Stimulated activated CD4-positive, alpha-beta T cell treated with anti-CD3 and anti-CD28 coated beads, Interleukin-2, amount 100 ng/mL, for 48 hours (primary cell): ENCODE measurements at regions not wholly inside any gene's neighbourhood (a gene's known extent, or its start where the extent isn't known, plus 50 kb on each side); places are given as distances from the start of the nearest gene placed in this dataset.
"Not testable (repeated sequence)": the region's sequence is repeated elsewhere in the genome, so short reads cannot be mapped to it uniquely, and the experiment has no call there.

Experiments used
- DNase-seq, 2 donors: peaks; one replicate each; pipeline ENCODE4 v3.0.0-alpha.2; 2020

DNA sequence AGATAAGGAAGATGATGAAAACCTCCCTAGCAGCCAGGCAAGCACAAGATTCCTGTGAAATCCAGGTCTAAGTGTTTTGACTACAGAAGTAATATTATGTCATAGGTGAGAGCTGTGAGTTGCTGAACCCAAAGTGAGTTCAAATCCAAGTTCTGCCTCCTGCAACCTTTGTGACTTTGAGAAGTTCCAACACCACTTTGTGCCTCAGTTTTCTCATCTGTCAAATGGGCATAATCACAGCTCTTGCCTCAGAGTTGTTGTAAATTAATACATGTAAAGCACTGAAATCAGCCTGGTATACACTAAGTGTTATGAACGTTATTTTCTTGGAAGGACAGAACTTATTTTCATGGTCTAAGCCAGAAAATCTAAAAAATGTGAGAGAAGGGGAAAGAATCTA lies 210.3 kb upstream of the FRG2C start:
- not testable (repeated sequence) for DNase-seq

DNA sequence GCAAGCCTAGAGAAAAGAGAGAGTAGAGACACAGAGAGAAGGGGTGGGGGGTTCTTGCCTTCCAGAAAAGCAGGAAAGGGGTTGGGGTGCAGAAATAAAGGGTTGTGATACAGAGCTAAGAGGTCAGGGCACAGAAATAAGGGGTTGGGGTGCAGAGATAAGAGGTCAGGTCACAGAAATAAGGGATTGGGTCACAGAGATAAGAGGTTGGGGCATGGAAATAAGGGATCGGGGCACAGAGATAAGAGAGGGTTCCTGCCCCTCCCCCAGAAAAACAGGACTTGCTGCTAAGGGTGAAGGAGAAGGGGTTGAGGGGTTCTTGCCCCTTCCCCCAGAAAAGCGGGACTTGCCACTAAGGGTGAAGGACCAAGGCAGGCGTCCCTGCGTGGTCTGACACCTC lies 189.6 kb upstream of the FRG2C start:
- not testable (repeated sequence) for DNase-seq

DNA sequence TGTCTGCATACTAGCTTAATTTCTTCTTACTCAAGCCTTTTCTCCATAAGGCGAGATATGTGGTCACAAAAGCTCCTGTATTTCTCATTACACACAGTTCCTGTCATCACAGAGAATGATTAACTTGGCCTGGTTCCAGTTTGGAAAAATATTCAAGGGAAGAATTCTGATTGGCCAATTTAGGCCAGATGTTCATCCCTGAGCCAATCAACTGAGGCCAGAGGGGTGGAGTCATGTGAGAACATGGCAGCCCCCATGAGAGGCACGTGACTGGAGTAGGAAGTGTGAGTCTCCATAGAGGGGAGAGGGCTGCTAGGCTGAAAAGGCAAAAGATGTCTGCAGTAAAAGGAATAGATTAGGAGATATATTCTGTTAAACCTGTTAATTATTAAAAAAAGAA lies 167.5 kb upstream of the FRG2C start:
- DNase-seq: not testable (repeated sequence)

DNA sequence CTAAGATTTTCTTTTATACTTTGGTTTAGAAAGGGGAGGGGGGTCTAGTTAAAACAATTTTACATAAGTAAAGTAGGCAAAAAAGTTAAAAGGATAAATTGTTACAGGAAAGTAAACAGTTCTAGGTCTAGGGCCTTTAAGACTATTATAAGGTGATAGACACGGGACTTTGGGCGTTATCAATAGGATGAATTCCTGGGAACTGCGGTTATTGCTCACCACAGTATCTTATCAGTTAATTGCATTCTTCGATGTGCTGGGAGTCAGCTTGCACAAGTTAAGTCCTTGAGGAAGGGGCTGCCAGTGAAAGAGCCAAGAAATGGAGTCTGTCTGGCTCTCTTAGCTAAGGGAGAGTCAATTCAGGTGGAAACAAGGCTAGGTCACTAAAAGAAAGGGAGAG lies 163.8 kb upstream of the FRG2C start:
- DNase-seq: not testable (repeated sequence)

DNA sequence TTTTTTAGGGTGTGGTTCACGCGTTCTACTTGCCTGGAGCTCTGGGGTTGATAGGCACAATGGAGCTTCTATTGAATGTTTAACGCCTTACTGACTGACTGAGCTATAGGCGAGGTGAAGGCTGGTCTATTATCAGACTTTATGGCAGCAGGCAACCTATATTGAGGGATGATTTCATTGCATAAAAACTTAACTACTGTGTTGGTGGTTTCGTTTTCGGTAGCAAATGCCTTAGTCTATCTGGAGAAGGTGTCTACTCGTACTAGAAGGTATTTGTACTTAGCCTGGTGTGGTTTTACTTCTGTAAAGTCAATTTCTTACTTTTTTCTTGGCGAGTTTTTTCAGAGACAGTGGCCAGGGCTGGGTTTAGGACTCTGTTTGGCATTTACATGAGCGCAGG lies 162.0 kb upstream of the FRG2C start:
- not testable (repeated sequence) for DNase-seq

DNA sequence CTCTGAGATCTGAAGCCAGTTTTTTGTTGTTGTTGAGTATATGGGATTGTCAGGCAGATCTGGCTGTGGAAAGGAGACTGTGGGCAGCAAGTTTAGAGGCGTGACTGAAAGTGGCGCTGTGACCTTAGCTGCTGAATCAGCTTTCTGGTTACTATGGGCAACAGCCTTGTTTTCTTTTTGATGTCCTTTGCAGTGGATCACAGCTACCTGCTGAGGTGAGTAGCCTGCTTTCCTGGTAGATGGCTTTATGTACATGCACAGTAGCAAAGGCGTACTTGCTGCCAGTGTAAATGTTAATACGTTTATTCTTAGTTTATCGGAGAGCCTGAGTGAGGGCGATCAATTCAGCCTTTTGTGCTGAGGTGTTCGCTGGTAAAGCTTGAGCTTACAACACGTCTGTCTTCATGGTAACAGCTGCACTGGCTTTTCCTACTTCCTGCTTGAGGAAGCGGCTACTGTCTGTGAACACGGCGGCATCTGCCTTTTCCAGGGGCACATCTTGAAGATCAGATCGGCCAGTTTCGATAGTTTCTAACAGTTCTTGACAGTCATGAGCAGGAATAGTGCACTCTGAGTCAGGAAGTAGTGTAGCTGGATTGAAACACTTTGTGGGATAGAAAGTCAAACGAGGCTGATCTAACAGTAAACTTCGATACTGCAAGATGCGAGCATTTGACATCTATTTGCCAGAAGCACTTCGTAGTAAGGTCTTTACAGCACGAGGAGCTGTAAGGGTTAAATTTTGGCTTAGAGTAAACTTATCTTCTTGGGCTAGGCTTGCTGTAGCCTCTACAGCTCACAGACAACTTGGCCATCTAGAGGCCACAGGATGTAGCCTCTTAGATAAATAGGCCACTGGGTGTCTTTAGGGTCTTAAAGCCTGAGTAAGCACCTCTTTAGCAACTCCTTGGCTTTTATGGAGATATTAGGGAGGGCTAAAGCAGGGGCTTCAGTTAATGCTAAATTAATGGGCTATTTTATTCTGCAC lies 161.1 kb upstream of the FRG2C start:
- not testable (repeated sequence) for DNase-seq

DNA sequence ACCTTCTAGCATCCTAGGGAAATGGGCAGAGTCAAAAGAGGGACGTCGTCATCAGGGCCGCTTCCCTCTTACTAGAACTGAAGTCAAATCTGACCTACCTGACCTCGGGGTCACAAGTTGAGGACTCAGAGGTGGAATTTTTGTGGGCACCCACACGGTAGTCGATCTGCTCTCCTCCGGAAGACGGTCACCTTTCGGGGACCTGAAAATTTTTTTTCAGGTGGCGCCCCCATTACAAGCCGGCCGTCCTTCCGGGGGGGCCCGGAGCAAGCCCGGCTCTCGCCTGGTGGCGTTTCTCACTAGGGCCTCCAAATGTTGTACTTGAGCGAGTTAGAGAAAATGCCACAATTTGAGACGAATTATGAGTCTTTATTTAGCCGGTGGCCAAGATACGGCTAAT lies 157.5 kb upstream of the FRG2C start:
- no peak for DNase-seq

DNA sequence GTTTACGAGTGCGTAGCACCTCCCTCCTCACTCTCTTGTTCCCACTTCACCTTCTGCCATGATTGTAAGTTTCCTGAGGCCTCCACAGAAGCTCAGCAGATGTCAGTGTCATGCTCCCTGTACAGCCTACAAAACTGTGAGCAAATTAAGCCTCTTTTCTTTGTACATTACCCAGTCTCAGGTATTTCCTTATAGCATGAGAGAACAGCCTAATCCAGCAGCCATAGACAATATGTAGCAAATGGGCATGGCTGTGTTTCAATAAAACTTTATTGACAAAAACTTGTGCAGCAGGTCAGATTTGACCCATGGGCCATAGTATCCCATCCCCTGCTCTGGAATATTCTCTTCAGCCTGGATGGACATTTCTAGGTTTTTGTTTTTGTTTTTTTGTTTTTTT lies 156.2 kb upstream of the FRG2C start:
- not testable (repeated sequence) for DNase-seq

DNA sequence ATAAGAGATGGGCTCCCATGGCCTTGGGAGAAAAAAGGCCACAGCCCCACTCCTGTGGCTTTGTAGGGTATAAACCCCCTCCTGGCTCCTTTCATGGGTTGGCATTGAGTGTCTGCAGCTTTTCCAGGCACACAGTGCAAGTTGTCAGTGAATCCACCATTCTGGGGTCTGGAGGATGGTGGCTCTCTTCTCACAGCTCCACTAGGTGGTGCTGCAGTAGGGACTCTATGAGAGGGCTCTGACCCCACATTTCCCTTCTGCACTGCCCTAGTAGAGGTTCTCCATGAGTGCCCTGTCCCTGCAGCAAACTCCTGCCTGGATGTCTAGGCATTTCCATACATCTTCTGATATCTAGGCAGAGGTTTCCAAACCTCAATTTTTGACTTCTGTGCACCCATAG lies 136.5 kb upstream of the FRG2C start:
- DNase-seq: not testable (repeated sequence)

DNA sequence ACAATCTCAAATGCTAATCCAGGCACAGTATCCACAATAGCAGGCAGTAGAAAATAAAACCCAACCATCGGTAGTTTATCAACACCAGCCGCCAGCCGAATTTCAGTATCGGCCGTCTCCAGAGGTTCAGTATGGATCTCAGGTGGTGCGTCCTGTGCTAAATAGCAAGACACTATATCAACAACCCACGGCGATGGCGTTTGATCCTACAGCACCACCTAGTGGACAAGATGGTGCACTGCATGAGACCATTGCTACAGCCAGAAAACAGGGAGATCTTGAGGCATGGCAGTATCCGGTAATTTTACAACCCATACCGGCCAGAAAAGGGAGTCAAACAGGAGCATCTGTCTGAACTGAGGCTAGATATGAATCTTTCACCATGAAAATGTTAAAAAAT lies 112.0 kb upstream of the FRG2C start:
- peak; percentile 5 to 6 for DNase-seq

DNA sequence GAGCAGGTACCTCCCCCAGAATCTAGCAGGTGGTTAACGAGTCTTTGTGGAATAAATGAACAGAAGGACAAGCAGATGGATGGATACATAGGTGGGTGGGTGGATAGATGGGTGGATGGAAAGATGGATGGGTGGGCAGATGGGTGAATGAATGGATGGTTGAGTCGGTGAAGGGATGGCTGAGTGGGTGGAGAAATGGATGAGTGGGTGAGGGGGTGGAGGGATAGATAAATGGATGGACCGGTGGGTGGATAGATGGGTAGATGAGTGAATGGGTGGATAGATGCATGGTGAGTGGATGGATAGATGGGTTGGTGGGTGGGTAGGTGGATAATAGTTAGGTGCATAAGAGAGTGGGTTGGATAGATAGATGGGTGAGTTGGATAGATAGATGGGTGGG lies 99.7 kb upstream of the FRG2C start:
- not testable (repeated sequence) for DNase-seq

DNA sequence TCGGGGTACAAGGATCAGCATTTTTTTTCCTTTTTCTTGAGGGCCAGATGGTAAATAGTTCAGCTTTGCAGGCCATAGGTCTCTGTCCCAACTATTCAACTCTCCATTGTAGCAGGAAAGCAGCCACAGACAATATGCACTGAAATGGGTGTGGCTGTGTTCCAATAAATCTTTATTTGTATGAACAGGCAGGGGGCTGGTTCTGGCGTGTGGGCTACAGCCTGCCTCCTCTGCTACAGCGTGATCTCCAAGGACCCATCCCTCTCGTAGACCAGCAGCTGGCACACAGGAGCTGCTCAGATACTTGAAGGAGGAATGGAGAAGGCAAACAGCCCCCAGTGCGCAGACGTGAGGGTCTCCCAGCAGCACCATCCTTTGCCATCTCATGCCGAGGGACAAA lies 91.8 kb upstream of the FRG2C start:
- DNase-seq: not testable (repeated sequence)

DNA sequence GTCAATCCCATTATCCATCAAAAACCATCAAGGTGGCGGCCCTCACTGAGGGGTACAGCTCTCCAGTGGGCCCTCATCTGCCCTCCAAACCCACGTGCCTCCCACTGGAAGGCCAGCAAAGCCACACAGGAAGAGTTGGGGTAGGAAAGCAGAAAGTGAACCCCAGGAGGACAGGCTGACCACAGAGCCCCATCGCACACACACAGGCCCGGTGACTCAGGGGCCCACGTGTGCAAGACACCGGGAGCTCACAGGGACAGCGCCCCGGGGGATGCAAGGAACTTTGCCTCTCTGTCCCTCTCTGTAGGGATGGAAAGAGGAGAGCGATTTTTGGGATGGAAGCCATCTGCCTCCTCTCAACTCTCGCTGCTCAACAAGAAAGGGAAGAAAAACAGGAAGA lies 85.0 kb upstream of the FRG2C start:
- not testable (repeated sequence) for DNase-seq

DNA sequence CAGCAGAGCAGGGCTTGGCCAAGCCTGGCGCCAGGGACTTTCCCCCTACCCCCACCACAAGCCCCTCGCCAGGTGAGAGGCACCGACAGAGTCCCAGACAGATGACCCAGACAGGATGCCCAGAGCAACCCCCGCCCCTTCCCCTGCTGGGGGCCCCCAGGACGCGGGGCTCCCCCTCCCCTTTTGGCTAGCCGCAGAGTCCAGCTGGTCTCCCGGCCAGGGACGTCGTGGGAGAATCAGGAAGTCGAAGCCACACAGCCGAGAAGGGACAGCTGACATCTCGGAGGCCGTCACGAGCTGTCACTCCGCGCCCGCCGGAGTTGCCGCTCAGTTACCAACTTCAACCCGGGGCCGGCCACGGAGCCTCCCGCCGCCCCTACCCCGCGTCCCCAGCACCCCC lies 84.6 kb upstream of the FRG2C start:
- not testable (repeated sequence) for DNase-seq

DNA sequence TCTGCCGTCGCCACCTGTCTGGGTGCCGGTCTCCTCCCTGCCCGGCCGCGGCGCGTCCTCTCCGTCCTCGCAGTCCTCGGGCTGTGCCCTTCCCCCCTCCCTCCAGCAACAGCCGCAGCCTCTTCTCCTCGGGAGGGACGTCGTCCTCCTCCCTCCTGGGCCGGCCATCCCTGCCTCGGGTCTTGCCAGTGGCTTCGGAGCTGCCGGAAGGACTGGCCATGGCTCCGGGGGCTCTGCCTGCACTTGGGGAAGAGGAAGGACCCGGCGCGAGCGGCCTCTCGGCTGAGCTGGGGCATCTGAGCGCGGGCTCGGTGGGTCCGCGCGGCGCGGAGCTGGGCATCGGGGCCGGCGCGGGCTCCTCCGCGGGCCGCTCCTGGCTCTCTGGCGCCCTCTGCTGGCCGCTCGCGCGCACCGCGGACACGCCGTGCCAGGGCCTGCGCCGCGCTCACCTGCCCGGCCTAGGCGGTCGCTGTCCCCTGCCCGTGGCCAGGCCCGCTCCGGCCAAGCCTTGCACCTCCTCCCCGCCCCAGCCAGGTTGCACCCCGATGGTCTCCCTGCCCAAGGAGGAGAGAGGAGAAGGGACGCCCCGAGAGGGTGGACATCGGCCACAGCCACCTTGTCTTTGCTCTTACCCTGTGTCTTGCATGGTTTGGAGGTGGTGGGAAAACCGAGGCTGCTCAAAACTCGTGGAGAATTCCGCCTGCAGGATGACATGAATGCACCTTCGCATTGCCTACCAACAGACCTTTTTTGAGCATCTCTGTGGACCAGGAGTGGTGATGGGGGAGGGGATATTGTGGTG lies 83.9 kb upstream of the FRG2C start:
- DNase-seq: peak; percentile 44 to 50

DNA sequence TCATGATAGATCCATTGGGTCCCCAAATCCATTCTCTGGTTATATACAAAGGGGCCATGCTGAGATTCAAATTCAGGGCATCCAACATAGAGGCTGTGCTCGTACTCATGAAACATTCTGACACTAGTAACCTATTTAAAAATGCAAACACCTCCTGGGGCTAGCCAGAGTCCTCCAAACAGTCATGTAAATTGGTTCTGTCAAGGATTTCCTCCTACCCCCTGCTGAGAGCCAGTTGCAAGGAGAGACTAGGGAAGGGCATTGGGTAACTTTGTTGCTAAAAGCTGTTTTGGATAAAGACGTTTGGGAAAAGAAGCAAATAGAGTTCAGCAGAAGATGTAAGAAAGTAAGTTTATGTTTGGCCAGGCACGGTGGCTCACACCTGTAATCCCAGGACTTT lies 81.6 kb upstream of the FRG2C start:
- not testable (repeated sequence) for DNase-seq

DNA sequence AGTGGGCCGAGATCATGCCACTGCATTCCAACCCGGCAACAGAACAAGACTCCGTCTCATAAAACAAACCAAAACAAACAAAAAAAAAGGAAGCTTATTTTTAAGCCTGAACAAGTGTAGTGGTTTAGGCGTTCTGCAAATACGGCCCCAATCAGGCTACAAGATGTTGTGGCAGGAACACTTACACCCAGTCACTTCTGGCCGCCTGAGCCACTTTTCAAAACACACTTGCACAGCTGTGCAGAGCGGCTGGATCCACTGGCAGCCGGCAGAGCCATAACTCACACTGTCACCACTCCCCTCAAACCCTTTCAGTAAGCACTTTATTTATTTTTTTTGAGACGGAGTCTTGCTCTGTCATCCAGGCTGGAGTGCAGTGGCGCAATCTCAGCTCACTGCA lies 81.0 kb upstream of the FRG2C start:
- DNase-seq: not testable (repeated sequence)

DNA sequence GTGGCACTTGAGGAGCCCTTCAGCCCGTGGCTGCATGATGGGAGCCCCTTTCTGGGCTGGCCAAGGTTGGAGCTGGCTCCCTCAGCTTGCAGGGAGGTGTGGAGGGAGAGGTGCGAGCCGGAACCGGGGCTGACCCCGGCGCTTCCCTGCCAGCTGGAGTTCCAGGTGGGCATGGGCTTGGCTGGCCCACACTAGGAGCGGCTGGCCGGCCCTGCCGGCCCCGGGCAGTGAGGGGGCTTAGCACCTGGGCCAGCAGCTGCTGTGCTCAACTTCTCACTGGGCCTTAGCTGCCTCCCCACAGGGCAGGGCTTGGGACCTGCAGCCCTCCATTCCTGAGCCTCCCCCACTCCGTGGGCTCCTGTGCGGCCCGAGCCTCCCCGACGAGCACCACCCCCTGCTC lies 76.4 kb upstream of the FRG2C start:
- DNase-seq: not testable (repeated sequence)

DNA sequence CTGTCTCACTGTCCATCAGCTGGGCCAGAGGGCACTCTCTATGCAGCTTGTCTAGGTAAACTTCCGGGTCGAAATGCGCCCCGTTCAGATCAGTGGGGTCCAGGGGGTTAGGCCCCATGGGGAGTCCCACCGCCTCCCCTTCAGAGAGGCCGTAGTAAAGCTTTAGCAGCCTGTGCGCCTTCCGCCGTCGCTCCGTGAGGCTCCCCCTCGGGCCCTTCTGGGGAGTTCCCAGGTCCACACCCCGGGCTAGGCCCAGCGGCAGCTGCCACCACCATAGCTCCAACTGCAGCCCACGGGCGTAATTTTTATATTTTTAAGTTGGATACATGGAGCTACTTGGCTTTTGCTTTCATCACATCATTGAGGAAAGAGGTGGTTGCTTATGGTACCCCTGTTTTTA lies 73.7 kb upstream of the FRG2C start:
- not testable (repeated sequence) for DNase-seq

DNA sequence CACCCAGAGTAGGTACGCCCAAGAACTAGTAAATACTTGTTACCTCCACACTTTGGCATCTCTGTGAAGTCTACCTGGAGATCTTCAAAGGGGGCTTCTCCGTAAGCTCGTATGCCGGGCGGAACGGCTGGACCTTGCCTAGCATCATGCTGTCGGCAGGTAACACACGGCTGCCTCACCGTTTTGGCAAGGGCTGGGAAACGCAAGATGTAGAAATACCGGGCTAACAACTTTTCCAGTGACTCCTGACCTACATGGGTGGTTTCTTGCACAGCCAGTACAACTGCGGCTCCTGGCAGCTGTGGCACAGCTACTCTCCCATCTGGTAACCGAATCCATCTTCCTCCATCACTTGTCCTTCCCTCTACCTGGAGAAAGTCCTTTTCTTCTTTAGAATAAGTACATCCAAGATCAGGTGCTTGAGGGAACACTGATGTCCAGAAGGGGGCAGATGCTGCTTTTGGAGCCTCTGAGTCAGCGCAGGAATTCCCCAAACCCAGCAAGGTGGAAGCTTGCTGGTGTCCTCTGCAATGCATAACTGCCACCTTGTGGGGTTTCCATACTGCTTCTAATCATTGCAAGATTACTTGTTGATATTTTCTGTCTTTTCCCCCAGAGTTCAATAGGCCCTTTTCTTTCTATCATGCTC lies 59.7 kb upstream of the FRG2C start:
- DNase-seq: not testable (repeated sequence)

DNA sequence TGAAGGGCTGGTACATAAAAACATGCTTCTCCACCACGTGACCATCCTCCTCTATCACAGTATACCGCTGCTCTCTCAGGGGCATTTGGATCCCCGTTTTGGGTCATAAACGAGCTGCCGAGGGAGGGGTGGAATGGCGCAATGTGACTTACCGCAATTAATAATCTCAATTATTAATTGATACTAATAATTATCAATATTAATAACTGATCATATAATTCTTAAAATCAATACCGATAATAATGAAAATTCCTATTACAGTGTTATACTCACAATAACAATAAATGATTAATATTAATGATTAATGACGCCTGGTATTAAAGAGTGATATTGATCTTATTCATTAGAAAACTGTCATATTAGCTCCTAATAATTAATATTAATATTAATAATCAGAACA lies 56.1 kb upstream of the FRG2C start:
- not testable (repeated sequence) for DNase-seq

DNA sequence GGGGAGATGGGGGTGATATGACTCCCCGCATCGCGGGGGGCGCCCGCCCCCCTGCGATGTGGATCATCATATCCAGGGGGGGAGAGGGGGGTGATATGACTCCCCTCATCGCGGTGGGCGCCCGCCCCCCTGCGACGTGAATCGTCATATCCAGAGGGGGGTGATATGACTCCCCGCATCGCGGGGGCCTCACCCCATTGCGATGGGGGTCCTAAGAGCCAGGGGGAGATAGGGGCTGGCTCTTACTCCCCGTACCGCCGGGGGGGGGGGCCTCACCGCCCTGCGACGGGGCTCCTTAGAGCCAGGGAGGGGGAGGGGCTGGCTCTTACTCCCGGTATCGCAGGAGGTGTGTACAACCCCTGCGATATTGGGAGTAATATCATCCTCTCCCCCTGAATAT lies 54.5 kb upstream of the FRG2C start:
- DNase-seq: not testable (repeated sequence)

DNA sequence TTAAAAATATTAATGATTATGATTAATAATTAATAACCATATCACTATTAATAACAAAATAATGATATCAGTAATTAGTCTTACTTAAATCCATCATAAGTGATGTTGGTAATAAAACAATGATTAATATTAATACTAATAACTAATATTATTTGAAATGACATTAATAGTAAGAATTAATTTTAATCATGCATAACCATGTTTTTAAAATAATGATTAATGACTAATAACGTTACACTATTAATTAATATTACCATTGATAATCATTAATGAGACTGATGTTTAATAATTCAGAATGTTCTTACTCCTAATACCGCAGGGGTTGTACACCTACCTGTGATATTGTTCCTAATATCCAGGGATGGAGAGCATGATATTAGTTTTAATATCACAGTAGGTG lies 53.4 kb upstream of the FRG2C start:
- DNase-seq: no peak
